GM19468 (cell line): ENCODE measurements at regions not wholly inside any gene's neighbourhood (a gene's known extent, or its start where the extent isn't known, plus 50 kb on each side); places are given as distances from the start of the nearest gene placed in this dataset.

Experiments used
- ATAC-seq: cut with Tn5 transposase; IDR thresholded peaks from one replicate; pipeline ENCODE4 v1.9.1; 2021; ENCODE audit warnings: mild to moderate bottlenecking, moderate library complexity, moderate number of reproducible peaks; ENCODE audit not compliant: unreplicated experiment; ENCODE audit errors: extremely low read depth

- ATAC-seq: no peak
Measured at GRCh38 chr3:27930052-27930602, 208.0 kb upstream of the EOMES start.

DNA sequence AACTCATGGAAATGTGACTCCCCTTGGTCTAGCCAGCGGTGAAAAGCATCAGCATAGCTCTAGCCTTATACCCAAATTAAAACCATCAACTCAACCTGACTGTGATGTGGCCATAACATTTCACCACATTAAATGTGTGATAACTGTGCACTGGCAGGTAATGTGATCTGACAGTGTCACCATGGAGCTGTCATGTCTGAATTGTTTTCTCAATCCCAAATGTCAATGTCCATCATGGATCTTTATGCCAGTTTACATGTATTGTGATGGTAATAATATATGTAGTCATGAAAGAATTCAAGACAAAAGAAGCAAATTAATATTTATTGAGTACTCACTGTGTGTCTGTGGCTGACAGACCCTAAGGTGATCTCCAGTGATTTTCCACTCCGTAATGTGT is 213.4 kb upstream of the EOMES start:
- no peak for ATAC-seq

DNA sequence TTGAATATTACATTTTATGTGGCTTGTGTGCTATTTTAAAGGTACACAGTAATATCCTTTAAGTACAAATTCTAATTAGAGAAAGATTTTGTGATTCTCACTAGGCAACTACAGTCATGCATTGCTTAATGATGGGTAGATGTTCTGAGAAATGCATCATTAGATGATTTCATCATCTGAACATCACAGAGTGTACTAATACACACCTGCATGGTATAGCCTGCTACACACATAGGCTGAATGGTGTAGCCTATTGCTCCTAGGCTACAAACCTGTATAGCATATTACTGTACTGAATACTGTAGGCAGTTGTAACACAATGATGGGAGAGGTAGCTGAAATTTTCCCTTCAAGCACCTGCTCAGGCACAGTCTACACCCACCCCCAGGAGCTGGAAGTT is 217.4 kb upstream of the EOMES start:
- ATAC-seq: no peak

GRCh38 chr3:27939940-27940339 is 217.8 kb upstream of the EOMES start:
- ATAC-seq: no peak

DNA sequence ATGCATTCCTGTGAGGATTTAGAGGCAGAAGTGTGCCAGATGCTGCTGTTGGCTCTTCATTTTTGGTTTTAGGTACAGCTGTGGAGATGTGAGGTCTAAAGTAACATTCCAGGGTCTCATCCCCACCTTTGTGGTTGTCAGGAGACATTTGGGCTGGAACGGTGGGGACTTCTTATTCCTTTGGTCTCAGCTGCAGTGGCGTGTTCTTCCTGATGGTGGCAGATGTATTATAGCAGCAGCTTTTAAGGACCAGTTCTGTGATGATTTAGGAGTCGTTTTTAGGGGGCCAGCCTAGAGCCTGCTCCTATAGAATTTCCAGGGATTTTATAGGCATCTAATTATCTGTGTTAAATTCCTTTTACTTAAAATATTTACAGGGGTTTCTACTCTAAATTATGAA is 221.0 kb upstream of the EOMES start:
- no peak for ATAC-seq

GRCh38 chr3:27945229-27945628 is 223.1 kb upstream of the EOMES start:
- ATAC-seq: no peak

DNA sequence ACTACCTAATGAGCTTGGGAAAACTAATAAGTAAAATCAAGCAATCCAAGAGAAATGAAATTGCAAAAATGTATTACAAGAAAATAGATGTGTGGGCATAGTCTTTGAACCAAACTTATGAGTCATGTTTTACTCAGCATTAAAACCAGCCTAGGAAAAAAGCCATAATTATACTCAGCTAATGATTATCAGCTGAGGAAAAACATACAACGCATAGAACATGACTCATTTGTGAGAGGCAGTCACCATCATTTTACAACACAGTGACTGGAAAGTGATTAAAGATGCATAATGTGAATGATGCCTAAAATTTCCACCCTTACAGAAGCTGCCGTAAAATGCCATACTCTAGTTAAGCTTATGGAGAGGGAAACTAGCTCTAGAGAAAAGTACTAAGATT is 238.0 kb upstream of the EOMES start:
- no peak for ATAC-seq

DNA sequence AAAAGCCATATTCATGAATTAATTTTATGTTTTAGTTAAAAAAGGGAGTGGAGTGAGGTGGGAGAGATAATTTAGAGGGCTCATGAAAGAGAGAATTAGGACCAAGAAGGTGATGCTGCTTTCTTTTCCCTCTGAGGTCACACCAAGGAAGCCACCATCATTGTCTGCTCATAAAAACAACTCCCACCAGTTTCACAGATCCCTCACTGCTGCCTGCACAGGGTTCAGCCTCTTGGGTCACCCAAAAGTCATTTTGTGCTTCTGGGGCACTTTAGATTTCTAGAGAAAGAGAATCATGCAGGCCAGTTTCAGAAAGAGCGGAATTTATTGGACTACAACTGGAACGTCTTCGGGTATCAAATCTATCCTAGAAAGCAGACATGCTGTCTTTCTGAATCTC is 241.4 kb upstream of the EOMES start:
- no peak for ATAC-seq

GRCh38 chr3:27971600-27971999 is 249.5 kb upstream of the EOMES start:
- ATAC-seq: no peak

DNA sequence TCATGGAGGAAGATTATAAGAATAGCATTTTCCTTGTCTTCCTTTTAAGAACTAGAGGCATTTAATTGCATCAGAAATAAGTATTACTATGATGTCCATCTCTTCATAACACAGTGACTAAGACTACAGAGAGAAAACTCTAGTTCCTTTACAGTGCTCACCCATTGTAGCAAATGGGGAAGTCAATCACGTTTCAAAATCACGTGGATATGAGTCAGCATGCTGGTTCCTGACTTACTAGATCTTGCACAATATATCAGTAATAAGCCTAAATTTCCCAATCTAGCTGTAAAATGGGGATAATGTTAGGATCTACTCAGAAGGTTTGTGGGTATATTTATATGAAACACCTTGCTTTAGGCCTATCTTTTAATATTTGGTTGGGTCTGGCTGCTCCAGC is 254.8 kb upstream of the EOMES start:
- ATAC-seq: no peak

- no peak for ATAC-seq
Measured at GRCh38 chr3:27978440-27978839, 256.3 kb upstream of the EOMES start.

DNA sequence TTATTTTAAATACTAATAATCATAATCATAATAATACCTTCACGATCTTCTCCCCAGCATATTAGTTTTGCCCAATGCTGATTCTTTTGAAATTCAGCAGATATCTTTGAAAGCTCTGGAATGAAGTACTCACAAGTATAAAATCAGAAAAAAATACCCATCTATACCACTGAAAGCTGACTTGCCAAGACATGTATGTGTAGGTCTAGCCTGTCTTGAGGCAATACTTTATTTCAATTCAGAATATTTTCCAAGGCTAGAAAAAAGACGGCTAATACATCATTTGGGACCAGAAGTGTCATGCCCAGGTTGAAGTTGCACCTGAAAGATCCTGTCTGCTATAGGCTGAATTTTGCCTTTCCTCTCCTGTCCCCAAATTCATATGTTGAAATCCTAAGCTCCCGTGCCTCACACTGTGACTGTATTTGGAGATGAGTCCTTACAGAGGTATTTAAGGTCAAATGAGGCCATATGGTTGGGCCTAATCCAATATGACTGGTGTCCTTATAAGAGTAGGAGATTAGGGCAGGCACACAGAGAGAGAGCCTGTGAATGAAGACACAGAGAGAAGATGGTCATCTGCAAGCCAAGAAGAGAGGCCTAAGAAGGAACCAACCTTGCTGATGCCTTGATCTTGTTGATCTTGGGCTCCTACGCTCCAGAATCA is 255.9 kb upstream of the CMC1 start:
- no peak for ATAC-seq

DNA sequence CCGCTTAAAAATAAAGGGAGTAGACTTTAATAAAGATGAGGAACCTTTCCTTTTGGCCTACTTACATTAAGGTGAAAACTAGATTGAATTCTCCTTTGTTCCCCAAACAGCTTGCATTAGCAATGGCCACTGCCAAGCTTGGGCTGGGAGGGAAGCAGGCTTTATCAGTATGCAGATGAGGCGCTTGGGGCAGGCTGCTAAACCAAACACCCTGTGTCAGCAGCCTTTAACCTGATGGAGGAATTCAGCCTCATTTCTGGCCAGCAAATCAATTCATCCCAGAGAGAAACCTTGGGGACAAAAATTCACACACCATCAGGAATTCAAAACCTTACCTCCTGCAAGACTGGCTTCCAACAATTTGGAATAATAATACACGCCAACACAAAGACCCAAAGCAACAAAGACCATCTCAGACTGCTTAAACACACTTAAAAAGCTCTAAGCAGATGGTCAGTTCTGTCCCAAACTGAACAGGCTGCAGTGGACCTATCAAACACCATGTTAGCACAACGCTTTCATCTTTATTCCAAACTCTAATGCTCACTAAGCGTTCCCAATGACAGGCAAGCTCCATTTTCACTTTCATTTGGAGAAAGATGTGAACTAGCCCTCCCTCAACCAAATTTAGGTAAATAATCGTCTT is 255.1 kb upstream of the CMC1 start:
- ATAC-seq: no peak

DNA sequence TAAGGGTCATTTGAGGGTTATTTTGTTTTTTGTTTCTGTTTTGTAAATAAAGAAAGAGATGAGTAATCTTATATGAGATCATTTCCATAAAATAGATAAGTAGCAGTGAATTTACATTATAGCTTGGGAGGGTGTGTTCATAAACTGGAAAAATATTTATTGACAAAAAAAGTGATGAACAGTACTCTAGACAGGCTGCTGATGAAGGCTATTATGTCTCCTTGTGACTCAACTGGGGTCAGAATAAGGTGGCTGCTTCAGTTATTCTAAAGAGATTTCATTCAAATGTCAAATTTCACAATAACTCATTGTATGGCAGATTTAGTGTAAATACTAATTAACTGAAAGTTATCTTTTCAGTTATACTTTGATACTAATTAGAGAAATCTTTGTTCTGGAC is 251.1 kb upstream of the CMC1 start:
- ATAC-seq: no peak

DNA sequence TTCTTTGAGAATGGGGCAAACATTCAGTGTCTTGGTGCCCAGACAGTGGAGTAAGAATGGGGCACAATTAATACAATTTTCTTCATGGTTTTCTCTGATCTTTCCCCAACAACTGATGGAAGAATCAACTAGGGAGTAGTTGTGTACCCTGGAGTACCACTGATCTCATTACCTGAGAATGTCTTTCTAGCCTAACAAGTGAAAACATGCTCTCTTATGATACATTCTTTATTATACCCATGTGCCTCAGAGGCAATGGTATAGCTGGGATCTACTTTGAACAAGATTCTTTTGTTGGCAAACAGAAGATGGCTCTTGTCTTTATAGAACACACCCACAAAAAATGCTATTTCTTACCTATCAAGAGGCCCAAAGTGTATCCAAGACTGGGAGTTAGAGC is 250.6 kb upstream of the CMC1 start:
- ATAC-seq: no peak

DNA sequence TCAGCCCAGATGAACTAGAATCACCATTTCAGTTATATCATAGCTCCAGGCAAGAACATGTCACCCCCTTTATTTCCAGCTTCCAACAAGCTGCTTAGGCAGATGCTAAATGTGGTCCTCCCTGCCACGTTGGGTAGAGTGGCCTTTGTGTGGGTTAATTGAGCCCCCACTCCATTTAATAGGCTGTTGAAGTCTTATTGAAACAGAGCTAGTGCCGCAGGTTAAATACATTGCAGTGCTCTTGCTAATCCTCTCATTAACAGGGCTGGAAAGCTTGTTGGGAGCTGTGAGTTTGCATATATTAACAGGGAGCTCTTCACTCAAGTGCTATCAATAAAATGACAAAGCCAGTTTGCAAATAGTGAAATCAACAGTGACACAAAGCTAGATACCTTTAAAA is 248.4 kb upstream of the CMC1 start:
- ATAC-seq: no peak

- ATAC-seq: no peak
Measured at GRCh38 chr3:28000608-28001007, 240.8 kb upstream of the CMC1 start.

- ATAC-seq: no peak
Measured at GRCh38 chr3:28008235-28008634, 233.2 kb upstream of the CMC1 start.

GRCh38 chr3:28012830-28013229 is 228.6 kb upstream of the CMC1 start:
- no peak for ATAC-seq

DNA sequence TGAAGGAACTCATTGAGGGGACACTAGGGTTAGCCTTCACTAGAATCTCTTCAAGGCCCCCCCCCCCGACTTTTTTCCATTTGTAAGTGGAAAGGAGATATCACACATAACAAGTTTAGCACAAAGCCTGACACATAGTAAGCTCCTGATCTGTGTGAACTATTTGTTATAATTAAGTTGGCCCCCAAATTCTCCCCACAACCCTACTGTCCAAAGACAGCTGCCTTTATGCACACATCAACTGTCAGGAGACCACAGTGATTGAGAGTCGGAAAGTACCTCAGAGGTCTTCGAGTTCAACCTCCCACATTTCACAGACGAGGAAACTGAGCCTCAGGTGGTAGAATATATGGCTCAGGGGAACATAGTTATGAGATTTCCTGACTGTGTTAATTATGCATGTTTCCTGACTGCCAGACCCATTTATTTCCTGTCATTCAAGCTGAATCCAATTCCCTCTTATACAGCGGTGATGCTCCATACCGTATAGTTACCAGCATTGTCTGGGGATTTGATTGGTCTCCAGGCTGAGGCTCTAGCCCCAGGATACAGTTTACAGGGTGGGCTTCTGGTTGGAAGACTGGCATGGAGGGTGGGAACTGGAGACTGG is 227.4 kb upstream of the CMC1 start:
- no peak for ATAC-seq

GRCh38 chr3:28018925-28019718 is 222.3 kb upstream of the CMC1 start:
- no peak for ATAC-seq
